IMR-90 (cell line): ENCODE measurements at regions not wholly inside any gene's neighbourhood (a gene's known extent, or its start where the extent isn't known, plus 50 kb on each side); places are given as distances from the start of the nearest gene placed in this dataset.
A peak's percentile ranks its signal among the peaks of the same experiment; 100 is the strongest.

Experiments used
- ATAC-seq: fragments of 200-7000 bp; cut with Tn5 transposase; 2 replicates; pipeline ENCODE4 v1.9.1; 2020; ENCODE audit warnings: low read depth, mild to moderate bottlenecking, moderate library complexity
- BruUV-seq: library from RNA; stranded (reverse); fragments of 400-500 nt; replicated peaks from 2 replicates; lab custom pipeline; 2021; lab: Mats Ljungman, UMichigan
- CTCF ChIA-PET: fragments of 300-600 bp; formaldehyde crosslinking; extraction: SDS; loops from one replicate; lab custom pipeline; 2021; ENCODE audit warnings: antibody characterized with exemption; lab: Yijun Ruan, JAX
- POLR2A ChIA-PET: fragments of 300-600 bp; sonication (Branson Sonifier 250); formaldehyde crosslinking; loops from one replicate; lab custom pipeline; 2022; ENCODE audit warnings: antibody characterized with exemption; ENCODE audit not compliant: unreplicated experiment; lab: Charles Lee
- DNase-seq: peaks from one replicate; pipeline ENCODE4 v3.0.0; 2013
- H2AFZ ChIP-seq: replicated peaks from 2 replicates; pipeline ENCODE3; 2013; ENCODE audit warnings: low read length, mild to moderate bottlenecking; ENCODE audit not compliant: poor library complexity
- H2AK5ac ChIP-seq: 2 replicates; pipeline ENCODE4 v1.6.1; 2013; ENCODE audit warnings: low read depth, low read length, inconsistent platforms
- H2AK9ac ChIP-seq: replicated peaks from 2 replicates; pipeline ENCODE3; 2013; ENCODE audit warnings: mild to moderate bottlenecking, low read depth, low read length, moderate library complexity; ENCODE audit not compliant: poor library complexity
- H2BK120ac ChIP-seq: 2 replicates; pipeline ENCODE4 v1.6.1; 2013; ENCODE audit warnings: low read depth, low read length, inconsistent platforms
- H2BK15ac ChIP-seq: 3 replicates; pipeline ENCODE4 v1.6.1; 2013; ENCODE audit warnings: low read depth, low read length, inconsistent platforms
- H2BK20ac ChIP-seq: 2 replicates; pipeline ENCODE4 v1.6.1; 2013; ENCODE audit warnings: low read depth, mild to moderate bottlenecking, inconsistent platforms, low read length, moderate library complexity
- H2BK5ac ChIP-seq: 2 replicates; pipeline ENCODE4 v1.6.1; 2013; ENCODE audit warnings: mild to moderate bottlenecking, low read depth, low read length, inconsistent platforms; ENCODE audit not compliant: poor library complexity, severe bottlenecking
- H3K14ac ChIP-seq: replicated peaks from 2 replicates; pipeline ENCODE4 v1.6.1; 2013; ENCODE audit warnings: low read depth, low read length, inconsistent platforms
- H3K18ac ChIP-seq: 2 replicates; pipeline ENCODE4 v1.6.1; 2013; ENCODE audit warnings: low read depth, low read length, control low read depth
- H3K23ac ChIP-seq: 2 replicates; pipeline ENCODE4 v1.6.1; 2013; ENCODE audit warnings: low read depth, low read length, inconsistent platforms
- H3K27ac ChIP-seq: 2 replicates; pipeline ENCODE4 v1.5.1; 2013; ENCODE audit warnings: mild to moderate bottlenecking, control low read depth, low read length; ENCODE audit not compliant: insufficient read depth
- H3K27me3 ChIP-seq: 2 replicates; pipeline ENCODE4 v1.6.1; 2013; ENCODE audit warnings: low read length; ENCODE audit not compliant: control insufficient read depth, insufficient read depth
- H3K36me3 ChIP-seq: 2 replicates; pipeline ENCODE4 v1.6.1; 2013; ENCODE audit warnings: low read length, mixed read lengths; ENCODE audit not compliant: control insufficient read depth, insufficient read depth
- H3K4ac ChIP-seq: 2 replicates; pipeline ENCODE4 v1.6.1; 2013; ENCODE audit warnings: low read depth, low read length, inconsistent platforms
- H3K4me1 ChIP-seq: 2 replicates; pipeline ENCODE4 v1.6.1; 2013; ENCODE audit warnings: low read length, mixed read lengths; ENCODE audit not compliant: control insufficient read depth, insufficient read depth
- H3K4me2 ChIP-seq: 2 replicates; pipeline ENCODE4 v1.6.1; 2013; ENCODE audit warnings: low read depth, mild to moderate bottlenecking, control low read depth, low read length, moderate library complexity
- H3K4me3 ChIP-seq: 2 replicates; pipeline ENCODE4 v1.5.1; 2013; ENCODE audit warnings: low read depth, mild to moderate bottlenecking, control low read depth, low read length, moderate library complexity; ENCODE audit not compliant: insufficient read depth
- H3K56ac ChIP-seq: 2 replicates; pipeline ENCODE4 v1.6.1; 2013; ENCODE audit warnings: low read length, inconsistent platforms; ENCODE audit not compliant: insufficient read depth; ENCODE audit errors: extremely low read depth
- H3K79me1 ChIP-seq, 2 experiments: 2 replicates each; pipeline ENCODE4 v1.6.1; 2013; ENCODE audit warnings: low read length in 2 of 2, inconsistent platforms in 1 of 2, low read depth in 1 of 2
- H3K9ac ChIP-seq: 2 replicates; pipeline ENCODE4 v1.6.1; 2013; ENCODE audit warnings: low read depth, low read length, control low read depth
- H3K9me1 ChIP-seq: 2 replicates; pipeline ENCODE4 v1.6.1; 2013; ENCODE audit warnings: low read length, inconsistent platforms; ENCODE audit not compliant: insufficient read depth
- H3K9me3 ChIP-seq: 2 replicates; pipeline ENCODE4 v1.6.1; 2013; ENCODE audit warnings: low read length; ENCODE audit not compliant: control insufficient read depth, insufficient read depth
- H4K20me1 ChIP-seq: 2 replicates; pipeline ENCODE4 v1.6.1; 2013; ENCODE audit warnings: low read length, inconsistent platforms; ENCODE audit not compliant: insufficient read depth
- H4K5ac ChIP-seq: 2 replicates; pipeline ENCODE4 v1.6.1; 2013; ENCODE audit warnings: mild to moderate bottlenecking, low read depth, low read length, control low read depth
- H4K8ac ChIP-seq, 2 experiments: 2 replicates each; pipeline ENCODE4 v1.6.1; 2013; ENCODE audit warnings: low read depth in 2 of 2, low read length in 2 of 2, control low read depth in 1 of 2, inconsistent platforms in 1 of 2
- H4K91ac ChIP-seq: 2 replicates; pipeline ENCODE4 v1.6.1; 2013; ENCODE audit warnings: low read depth, low read length, inconsistent platforms; ENCODE audit not compliant: insufficient read depth
- CTCF ChIP-seq: conservative IDR thresholded peaks from 2 replicates; pipeline ENCODE4 v1.5.1; 2012; ENCODE audit warnings: mild to moderate bottlenecking, low read depth, low read length, improper control_type of control experiment
- NFE2L2 ChIP-seq: fragments of 150-350 bp; IDR thresholded peaks from 2 replicates; pipeline ENCODE4 v1.6.1; 2016; ENCODE audit warnings: low read depth, mild to moderate bottlenecking, low read length
- RFX5 ChIP-seq: IDR thresholded peaks from 2 replicates; pipeline ENCODE4 v1.8.0; 2012; ENCODE audit warnings: low read depth, mild to moderate bottlenecking, low read length, moderate library complexity
- SMC3 ChIP-seq: fragments of 150-350 bp; IDR thresholded peaks from 2 replicates; pipeline ENCODE4 v1.6.1; 2016; ENCODE audit warnings: low read depth, mild to moderate bottlenecking, antibody characterized with exemption, low read length, moderate library complexity
- WGBS, 2 experiments: methylation state at CpG; one replicate each; pipeline versions ENCODE4 v1.1.5 to v1.1.7; 2013; ENCODE audit warnings: missing lambda C conversion rate in 2 of 2; ENCODE audit not compliant: insufficient read length in 1 of 2; ENCODE audit errors: extremely low coverage in 2 of 2; 5-methylcytosine and 5-hydroxymethylcytosine counted together
- dilution Hi-C: fragments of 300-500 bp; cut with HindIII; formaldehyde crosslinking; loops from one replicate; pipeline ENCODE4 v1.14.3; 2018; ENCODE audit warnings: low sequenced_read_pairs; ENCODE audit not compliant: unreplicated experiment
- in situ Hi-C: fragments of 300-500 bp; cut with MboI; formaldehyde crosslinking; loops from 3 replicates; pipeline ENCODE4 v1.14.3; 2019; ENCODE audit warnings: low sequenced_read_pairs, inconsistent platforms, mixed read lengths
- intact Hi-C: fragments of 100-400 bp; cut with micrococcal nuclease; formaldehyde crosslinking; loops from 2 replicates; pipeline ENCODE4 v1.10.0; 2022

GRCh38 chr5:50553560-50553984 lies 112.5 kb upstream of the EMB start:
- no peaks in the 10 kb centered on the region for H3K4me1 ChIP-seq
- dilution Hi-C loops: no loop called here
- no peak overlapping the region for H3K9ac ChIP-seq
- TF ChIP-seq CTCF (no peak), RFX5 (no peak), SMC3 (no peak), NFE2L2 (no peak)
- peak overlapping the region; percentile 32 for H2AFZ ChIP-seq
- peak overlapping the region; percentile 24; the same call in 1 of the 2 replicates for H3K4me3 ChIP-seq
- H2AK9ac ChIP-seq: no peak overlapping the region
- H3K14ac ChIP-seq: 0 out of 2 replicates have a peak overlapping the region, but pooled peaks have one; percentile 21
- H4K8ac ChIP-seq: peak overlapping the region in 1 of 2 experiments; percentile 81; a peak in 2 of 4 replicates
- H2AK5ac ChIP-seq: no peak overlapping the region
- H4K91ac ChIP-seq: no peak overlapping the region
- CTCF ChIA-PET: no interaction called here
- H3K27me3 ChIP-seq: no peaks in the 10 kb centered on the region
- no peaks in the 10 kb centered on the region for H3K79me1 ChIP-seq
- H3K23ac ChIP-seq: no peak overlapping the region
- in situ Hi-C loops: no loop called here
- H2BK120ac ChIP-seq: no peak overlapping the region
- DNase-seq (no peak), ATAC-seq (no peak; the same call in 1 of the 2 replicates)
- H3K36me3 ChIP-seq: no peaks in the 10 kb centered on the region
- WGBS, 2 experiments: no CpG with 5 or more reads among the region's 4 CpGs
- POLR2A ChIA-PET: no interaction called here
- intact Hi-C loops: no loop called here
- peak overlapping the region; percentile 52; the same call in 1 of the 2 replicates for H3K18ac ChIP-seq
- no peak overlapping the region for H3K27ac ChIP-seq
- BruUV-seq: no TSS peak
- no peak overlapping the region for H2BK15ac ChIP-seq
- H3K9me1 ChIP-seq: no peaks in the 10 kb centered on the region
- no peaks in the 10 kb centered on the region for H4K20me1 ChIP-seq
- H3K4me2 ChIP-seq: peak overlapping the region; percentile 91
- peak overlapping the region; percentile 92 for H4K5ac ChIP-seq
- H3K9me3 ChIP-seq: no peaks in the 10 kb centered on the region
- 0 out of 2 replicates have a peak overlapping the region, but pooled peaks have one; percentile 9 for H2BK20ac ChIP-seq
- H3K4ac ChIP-seq: no peak overlapping the region
- no peak overlapping the region for H2BK5ac ChIP-seq
- H3K56ac ChIP-seq: no peak overlapping the region
